HEK293 (cell line): ENCODE measurements at regions not wholly inside any gene's neighbourhood (a gene's known extent, or its start where the extent isn't known, plus 50 kb on each side); places are given as distances from the start of the nearest gene placed in this dataset.

Experiments
- KLF16 ChIP-seq: fragments of 450-650 bp; formaldehyde crosslinking; IDR thresholded peaks from 2 replicates; pipeline ENCODE4 v1.5.1; 2017; ENCODE audit warnings: missing biosample characterization, missing genetic modification characterization
- YY1 ChIP-seq: fragments of 450-650 bp; formaldehyde crosslinking; IDR thresholded peaks from 2 replicates; pipeline ENCODE4 v1.5.1; 2018; ENCODE audit warnings: missing biosample characterization, missing genetic modification characterization
- ZIC2 ChIP-seq: fragments of 450-650 bp; formaldehyde crosslinking; IDR thresholded peaks from 2 replicates; pipeline ENCODE4 v1.5.1; 2016; ENCODE audit warnings: missing biosample characterization, missing genetic modification characterization
- ZNF10 ChIP-seq: fragments of 450-650 bp; formaldehyde crosslinking; IDR thresholded peaks from 2 replicates; pipeline ENCODE4 v1.5.1; 2017; ENCODE audit warnings: missing biosample characterization, missing genetic modification characterization
- ZNF202 ChIP-seq: fragments of 450-650 bp; formaldehyde crosslinking; IDR thresholded peaks from 2 replicates; pipeline ENCODE4 v1.5.1; 2016; ENCODE audit warnings: missing biosample characterization, missing genetic modification characterization, borderline replicate concordance
- ZNF211 ChIP-seq: fragments of 450-650 bp; formaldehyde crosslinking; IDR thresholded peaks from 2 replicates; pipeline ENCODE4 v1.5.1; 2016; ENCODE audit warnings: low read depth, missing biosample characterization, missing genetic modification characterization
- ZNF324 ChIP-seq: fragments of 450-650 bp; formaldehyde crosslinking; IDR thresholded peaks from 2 replicates; pipeline ENCODE4 v1.5.1; 2016; ENCODE audit warnings: missing biosample characterization, missing genetic modification characterization
- ZNF529 ChIP-seq: fragments of 450-650 bp; formaldehyde crosslinking; IDR thresholded peaks from 2 replicates; pipeline ENCODE4 v1.5.1; 2017; ENCODE audit warnings: missing genetic modification characterization, missing biosample characterization; ENCODE audit not compliant: insufficient replicate concordance
- ZNF660 ChIP-seq: fragments of 450-650 bp; IDR thresholded peaks from 2 replicates; pipeline ENCODE4 v1.5.1; 2018; ENCODE audit warnings: missing biosample characterization, mild to moderate bottlenecking, missing genetic modification characterization
- ZNF701 ChIP-seq: fragments of 450-650 bp; formaldehyde crosslinking; IDR thresholded peaks from 2 replicates; pipeline ENCODE4 v1.5.1; 2016; ENCODE audit warnings: missing biosample characterization, missing genetic modification characterization
- ZNF791 ChIP-seq: fragments of 450-650 bp; formaldehyde crosslinking; IDR thresholded peaks from 2 replicates; pipeline ENCODE4 v1.5.1; 2016; ENCODE audit warnings: missing biosample characterization, missing genetic modification characterization
- ZNF830 ChIP-seq: fragments of 450-650 bp; IDR thresholded peaks from 2 replicates; pipeline ENCODE4 v1.5.0; 2018; ENCODE audit warnings: missing biosample characterization, missing genetic modification characterization, low read depth, mild to moderate bottlenecking, moderate library complexity
- TF ChIP-seq, protein P1 (sequence below): fragments of 450-650 bp; formaldehyde crosslinking; IDR thresholded peaks from 2 replicates; pipeline ENCODE4 v1.5.1; 2016; ENCODE audit warnings: missing biosample characterization, missing genetic modification characterization
- TF ChIP-seq, protein P2 (sequence below): fragments of 450-650 bp; formaldehyde crosslinking; IDR thresholded peaks from 2 replicates; pipeline ENCODE4 v1.5.1; 2017; ENCODE audit warnings: missing biosample characterization, missing genetic modification characterization

DNA sequence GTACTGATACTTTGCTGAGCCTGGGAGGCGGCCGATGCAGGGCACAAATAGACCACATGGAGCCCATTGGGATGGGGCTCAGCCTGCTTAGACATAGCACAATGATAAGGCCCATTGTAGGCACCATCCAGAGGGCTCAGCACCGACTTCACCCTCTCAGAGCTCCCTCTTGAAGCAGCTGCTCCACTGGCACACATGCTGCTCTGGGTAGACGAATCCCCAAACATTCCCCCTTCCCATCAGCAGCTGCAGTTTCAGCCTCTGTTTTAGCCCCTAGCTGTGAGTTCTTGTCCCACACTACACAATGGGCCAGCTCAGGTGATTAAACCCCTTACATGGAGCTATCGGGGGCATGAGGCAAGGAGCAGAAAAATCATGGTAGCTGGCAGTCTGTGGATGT, 174.1 kb downstream of the RGS9 start:
- TF ChIP-seq, protein P1, sequence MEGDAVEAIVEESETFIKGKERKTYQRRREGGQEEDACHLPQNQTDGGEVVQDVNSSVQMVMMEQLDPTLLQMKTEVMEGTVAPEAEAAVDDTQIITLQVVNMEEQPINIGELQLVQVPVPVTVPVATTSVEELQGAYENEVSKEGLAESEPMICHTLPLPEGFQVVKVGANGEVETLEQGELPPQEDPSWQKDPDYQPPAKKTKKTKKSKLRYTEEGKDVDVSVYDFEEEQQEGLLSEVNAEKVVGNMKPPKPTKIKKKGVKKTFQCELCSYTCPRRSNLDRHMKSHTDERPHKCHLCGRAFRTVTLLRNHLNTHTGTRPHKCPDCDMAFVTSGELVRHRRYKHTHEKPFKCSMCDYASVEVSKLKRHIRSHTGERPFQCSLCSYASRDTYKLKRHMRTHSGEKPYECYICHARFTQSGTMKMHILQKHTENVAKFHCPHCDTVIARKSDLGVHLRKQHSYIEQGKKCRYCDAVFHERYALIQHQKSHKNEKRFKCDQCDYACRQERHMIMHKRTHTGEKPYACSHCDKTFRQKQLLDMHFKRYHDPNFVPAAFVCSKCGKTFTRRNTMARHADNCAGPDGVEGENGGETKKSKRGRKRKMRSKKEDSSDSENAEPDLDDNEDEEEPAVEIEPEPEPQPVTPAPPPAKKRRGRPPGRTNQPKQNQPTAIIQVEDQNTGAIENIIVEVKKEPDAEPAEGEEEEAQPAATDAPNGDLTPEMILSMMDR (tag by site-specific recombination), result no peak
- TF ChIP-seq ZNF660 (tag by site-specific recombination) (no peak), ZNF791 (tag by site-specific recombination) (no peak), ZIC2 (tag by site-specific recombination) (no peak), ZNF211 (no peak), ZNF830 (tag by site-specific recombination) (no peak), KLF16 (tag by site-specific recombination) (no peak), ZNF10 (no peak), ZNF202 (tag by site-specific recombination) (no peak), ZNF701 (no peak), YY1 (tag by site-specific recombination) (no peak), ZNF324 (tag by site-specific recombination) (no peak), ZNF529 (tag by site-specific recombination) (no peak)
- TF ChIP-seq, protein P2, sequence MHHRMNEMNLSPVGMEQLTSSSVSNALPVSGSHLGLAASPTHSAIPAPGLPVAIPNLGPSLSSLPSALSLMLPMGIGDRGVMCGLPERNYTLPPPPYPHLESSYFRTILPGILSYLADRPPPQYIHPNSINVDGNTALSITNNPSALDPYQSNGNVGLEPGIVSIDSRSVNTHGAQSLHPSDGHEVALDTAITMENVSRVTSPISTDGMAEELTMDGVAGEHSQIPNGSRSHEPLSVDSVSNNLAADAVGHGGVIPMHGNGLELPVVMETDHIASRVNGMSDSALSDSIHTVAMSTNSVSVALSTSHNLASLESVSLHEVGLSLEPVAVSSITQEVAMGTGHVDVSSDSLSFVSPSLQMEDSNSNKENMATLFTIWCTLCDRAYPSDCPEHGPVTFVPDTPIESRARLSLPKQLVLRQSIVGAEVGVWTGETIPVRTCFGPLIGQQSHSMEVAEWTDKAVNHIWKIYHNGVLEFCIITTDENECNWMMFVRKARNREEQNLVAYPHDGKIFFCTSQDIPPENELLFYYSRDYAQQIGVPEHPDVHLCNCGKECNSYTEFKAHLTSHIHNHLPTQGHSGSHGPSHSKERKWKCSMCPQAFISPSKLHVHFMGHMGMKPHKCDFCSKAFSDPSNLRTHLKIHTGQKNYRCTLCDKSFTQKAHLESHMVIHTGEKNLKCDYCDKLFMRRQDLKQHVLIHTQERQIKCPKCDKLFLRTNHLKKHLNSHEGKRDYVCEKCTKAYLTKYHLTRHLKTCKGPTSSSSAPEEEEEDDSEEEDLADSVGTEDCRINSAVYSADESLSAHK (tag by site-specific recombination), result no peak
